NCI-H2196 (cell line): ENCODE measurements at regions not wholly inside any gene's neighbourhood (a gene's known extent, or its start where the extent isn't known, plus 50 kb on each side); places are given as distances from the start of the nearest gene placed in this dataset.
"Not testable (repeated sequence)": the region's sequence is repeated elsewhere in the genome, so short reads cannot be mapped to it uniquely, and the experiment has no call there.

Source experiments
- DNase-seq: peaks from one replicate; lab custom pipeline; 2025; ENCODE audit not compliant: unreplicated experiment; lab: John Stamatoyannopoulos, UW

DNA sequence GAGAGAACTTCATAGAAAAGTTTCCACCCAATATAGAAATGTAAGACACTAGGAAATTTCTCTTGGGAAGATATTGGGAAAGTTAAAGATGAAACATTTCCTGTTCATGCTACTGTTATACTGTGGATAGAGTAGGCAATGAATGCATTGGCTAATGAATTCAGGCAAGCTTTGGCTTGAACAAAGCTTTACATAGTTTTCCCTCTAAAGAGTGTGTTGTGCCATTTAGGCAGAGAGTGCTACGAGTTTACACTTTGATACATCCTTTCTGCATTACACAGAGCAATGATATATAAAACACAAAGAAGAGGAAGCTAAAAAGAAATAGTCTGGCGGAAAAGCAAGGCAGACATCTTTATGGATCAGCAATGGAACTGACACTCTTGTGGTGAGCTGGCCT lies 125.9 kb upstream of the SHH start:
- no peak for DNase-seq

- DNase-seq = no peak
These were observed 123.5 kb upstream of the SHH start for GRCh38 chr7:155935726-155936125.

DNA sequence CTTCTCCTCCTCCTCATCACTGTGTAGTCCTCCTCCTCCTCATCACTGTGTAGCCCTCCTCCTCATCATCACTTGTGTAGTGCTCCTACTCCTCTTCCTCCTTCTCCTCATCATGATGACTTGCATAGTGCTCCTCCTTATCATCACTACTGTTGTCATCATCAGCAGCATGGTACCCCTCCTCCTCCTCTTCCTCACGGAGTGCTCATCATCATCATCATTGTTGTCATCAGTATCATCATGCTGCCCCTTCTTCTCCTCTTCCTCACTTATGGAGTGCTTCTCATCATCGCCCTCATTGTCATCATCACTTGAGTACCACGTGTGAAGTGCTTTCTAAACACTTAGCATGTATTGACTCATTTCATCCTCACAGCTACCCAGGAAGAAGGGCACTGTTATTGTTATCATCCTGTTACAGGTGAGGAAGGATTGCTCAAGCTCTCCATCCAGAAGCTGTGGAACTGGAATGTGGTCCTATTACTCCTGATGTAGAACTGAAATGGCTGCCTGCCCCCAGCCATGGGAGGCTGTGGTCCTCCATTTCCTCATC lies 122.8 kb upstream of the SHH start:
- no peak for DNase-seq

GRCh38 chr7:155932324-155932723 lies 120.1 kb upstream of the SHH start:
- not testable (repeated sequence) for DNase-seq

DNA sequence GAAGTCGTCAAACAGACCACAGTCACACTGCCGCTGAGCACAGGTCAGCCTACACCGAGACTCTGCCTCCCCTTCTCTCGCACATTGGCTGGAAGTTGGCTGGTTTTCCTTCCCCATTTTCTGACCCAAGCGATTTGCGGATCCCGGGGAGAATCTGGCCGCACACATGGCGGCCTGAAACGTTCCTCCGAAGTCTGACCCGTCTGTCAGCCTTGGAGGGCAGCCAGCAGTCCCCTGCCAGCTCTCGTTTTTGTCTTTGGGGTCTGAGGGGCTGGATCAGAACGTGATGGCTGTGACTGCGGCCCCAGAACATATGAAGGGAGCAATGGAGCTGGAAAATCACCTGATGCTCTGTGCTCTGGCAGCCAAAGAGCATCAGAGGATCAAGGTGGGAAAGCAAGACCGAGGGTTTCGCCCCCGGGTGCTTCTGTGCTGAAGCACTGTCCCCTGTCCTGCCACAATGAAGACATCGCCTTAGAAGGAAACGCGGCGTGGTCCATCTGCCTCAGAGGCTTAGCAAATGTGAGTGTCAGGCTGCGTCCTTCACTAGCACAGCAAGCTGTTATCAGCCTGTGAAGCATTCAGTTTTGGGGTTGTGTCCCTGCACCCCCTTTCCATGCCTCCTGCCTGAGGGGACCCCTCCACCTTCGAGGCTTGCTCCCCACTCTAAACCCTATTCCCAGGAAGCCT lies 119.3 kb upstream of the SHH start:
- DNase-seq = no peak

- DNase-seq = no peak
These were observed 118.3 kb upstream of the SHH start for GRCh38 chr7:155930527-155930926.

- no peak for DNase-seq
These were observed 117.8 kb upstream of the SHH start for GRCh38 chr7:155930061-155930460.

DNA sequence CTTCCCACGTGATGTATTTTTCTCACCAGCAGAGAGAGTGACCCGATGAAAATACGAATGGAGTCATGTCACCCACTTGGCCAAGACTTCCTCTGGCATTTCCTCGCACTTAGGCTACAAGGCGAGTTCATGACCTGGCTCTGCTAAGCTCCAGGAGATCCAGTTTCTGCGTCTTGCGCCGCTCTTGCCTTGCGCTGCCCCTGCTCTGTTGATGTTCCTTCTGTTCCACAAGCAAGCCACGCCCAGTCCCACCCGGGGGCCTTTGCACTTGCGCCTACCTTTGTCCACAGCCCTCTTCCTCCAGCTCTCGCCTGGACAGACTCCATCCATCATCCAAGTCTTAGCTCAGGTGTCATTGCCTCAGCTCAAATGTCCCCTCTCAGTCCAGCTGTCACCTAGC lies 116.3 kb upstream of the SHH start:
- DNase-seq = no peak

- no peak for DNase-seq
These were observed 115.6 kb upstream of the SHH start for GRCh38 chr7:155927905-155928304.

- DNase-seq = no peak
These were observed 113.4 kb upstream of the SHH start for GRCh38 chr7:155925682-155926081.

- no peak for DNase-seq
These were observed 110.0 kb upstream of the SHH start for GRCh38 chr7:155922067-155922816.

DNA sequence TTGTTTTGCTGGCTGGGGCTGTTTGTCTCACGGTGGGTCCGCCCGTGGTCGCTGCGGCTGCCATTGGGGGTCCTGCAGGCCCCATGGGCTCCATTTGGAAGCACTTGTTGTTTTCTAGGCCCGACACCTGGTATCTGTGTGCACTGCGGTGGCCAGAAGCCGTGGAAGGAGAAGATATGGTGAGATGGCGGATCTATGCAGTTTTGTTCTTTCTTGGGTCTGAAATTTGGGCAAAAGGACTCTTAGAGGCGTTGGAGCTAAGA lies 109.5 kb upstream of the SHH start:
- no peak for DNase-seq

GRCh38 chr7:155921086-155921803 lies 109.0 kb upstream of the SHH start:
- DNase-seq = no peak

- DNase-seq = no peak
These were observed 107.8 kb upstream of the SHH start for GRCh38 chr7:155920068-155920461.

DNA sequence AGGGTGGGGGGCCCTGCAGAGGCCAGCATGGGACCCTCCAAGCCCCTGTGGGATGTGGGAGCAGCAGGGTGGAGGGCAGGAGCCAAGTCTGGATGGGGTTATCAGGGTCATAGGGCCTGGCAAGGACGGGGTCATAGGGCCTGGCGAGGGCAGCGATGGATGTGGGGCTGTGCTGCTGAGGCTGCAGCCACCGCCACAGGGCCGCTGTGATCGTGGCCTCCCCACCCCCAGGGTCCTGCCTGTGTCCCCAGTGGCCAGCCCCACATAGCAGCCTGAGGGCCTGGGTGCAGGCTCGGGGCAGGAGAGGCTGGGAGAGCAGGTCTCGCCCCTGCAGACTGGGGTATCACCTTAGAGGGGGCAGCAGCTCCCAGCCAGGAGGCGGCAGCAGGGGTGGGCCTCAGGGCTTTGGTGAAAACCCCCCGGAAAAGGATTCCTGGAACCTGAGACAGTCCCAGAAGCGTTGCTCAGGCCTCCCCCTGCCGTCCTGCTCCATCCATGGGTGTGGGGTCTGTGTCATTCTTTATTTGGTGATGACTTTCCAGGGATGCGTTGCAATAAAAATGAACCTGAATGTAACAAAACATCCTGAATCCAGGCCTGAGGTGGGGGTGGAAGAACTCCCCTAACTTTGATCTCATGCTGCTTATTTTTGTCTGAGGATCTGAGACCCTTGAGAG lies 107.3 kb upstream of the SHH start:
- DNase-seq = no peak

GRCh38 chr7:155918720-155919390 lies 106.6 kb upstream of the SHH start:
- no peak for DNase-seq

DNA sequence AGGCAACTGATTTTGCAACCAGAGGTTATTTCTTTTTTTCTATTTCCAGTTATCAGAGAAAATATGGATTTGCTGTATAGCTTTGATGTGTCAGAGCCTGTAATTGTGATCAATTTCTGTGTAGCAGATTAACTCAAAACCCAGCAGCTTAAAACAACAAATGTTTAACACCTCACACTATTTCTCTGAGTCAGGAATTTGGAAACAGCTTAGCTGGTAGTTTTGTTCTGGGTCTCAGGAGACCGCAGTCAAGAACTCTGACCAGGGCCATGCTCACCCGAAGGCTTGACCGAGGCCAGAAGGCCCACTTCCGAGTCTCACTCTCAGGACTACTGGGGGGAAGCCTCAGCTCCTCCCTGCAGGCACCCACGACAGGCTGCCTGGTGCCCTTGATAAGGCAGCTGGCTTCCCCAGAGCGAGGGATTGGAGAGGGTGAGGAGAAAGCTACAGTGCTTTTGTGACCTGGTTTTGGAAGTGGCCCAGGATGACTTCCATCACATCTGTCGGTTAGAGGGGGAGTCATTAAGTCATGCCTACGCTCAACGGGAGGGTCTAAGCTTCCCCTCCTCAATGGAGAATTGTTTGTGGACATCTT lies 105.7 kb upstream of the SHH start:
- DNase-seq = no peak

GRCh38 chr7:155916926-155917655 lies 104.8 kb upstream of the SHH start:
- DNase-seq = no peak

DNA sequence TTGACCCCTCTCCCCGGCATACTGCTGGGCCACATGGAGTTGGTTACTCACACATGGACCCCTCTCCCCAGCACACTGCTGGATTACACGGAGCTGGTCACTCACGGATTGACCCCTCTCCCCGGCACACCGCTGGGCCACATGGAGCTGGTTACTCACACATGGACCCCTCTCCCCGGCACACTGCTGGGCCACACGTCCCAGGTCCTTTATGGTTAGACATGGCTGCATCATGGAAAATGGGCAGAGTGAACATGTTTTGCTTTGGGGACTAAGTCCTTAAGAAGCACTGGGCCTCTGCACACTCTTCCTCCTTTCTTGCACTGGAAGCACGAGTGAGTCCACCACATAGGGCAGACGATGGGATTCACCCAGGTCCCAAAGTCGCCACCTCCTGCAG lies 102.1 kb upstream of the SHH start:
- no peak for DNase-seq

DNA sequence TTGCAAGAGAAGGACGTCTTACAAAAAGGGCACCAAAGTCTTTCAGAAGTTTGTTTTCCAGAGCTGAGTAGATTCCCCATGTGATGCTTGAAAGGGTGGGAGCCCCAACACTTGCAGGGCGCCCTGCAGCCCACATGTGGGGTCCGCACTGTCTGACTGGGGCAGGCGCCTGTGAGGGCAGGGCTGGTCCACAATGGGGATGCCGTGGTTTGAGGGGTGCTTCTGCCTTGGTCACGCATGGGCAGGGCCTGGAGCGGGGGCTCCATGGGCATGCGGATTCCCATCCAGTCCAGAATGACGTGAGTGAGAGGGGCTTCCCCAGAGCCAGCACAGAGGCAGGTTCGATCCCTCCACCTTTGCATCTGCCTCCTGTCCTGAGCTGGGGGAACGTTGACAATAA lies 101.5 kb upstream of the SHH start:
- DNase-seq = no peak
